Stomach (tissue), 8 donors: ENCODE measurements at regions not wholly inside any gene's neighbourhood (a gene's known extent, or its start where the extent isn't known, plus 50 kb on each side); places are given as distances from the start of the nearest gene placed in this dataset.
"Not testable (repeated sequence)": the region's sequence is repeated elsewhere in the genome, so short reads cannot be mapped to it uniquely, and the experiment has no call there.

Experiments
- DNase-seq, 2 donors: peaks; one replicate each; pipeline versions ENCODE4 v3.0.0 to v3.0.0-alpha.2; 2013 to 2019
- H3K27ac ChIP-seq, 5 donors: fragments of 200-600 bp in 4 of 5; sonication (generic) in 4 of 5; one replicate each; pipeline ENCODE4 v1.5.1; 2013 to 2019; ENCODE audit warnings: mild to moderate bottlenecking in 1 of 5, moderate library complexity in 1 of 5
- H3K27me3 ChIP-seq, 3 donors: fragments of 200-600 bp; sonication (generic); one replicate each; pipeline ENCODE4 v1.5.1; 2017 to 2019; ENCODE audit warnings: mixed run types in 1 of 3
- H3K36me3 ChIP-seq, 4 donors: fragments of 200-600 bp; sonication (generic); 1 replicate in 3 of 4; 2 replicates in 1 of 4; pipeline ENCODE4 v1.5.1; 2016 to 2019
- H3K4me1 ChIP-seq, 4 donors: fragments of 200-600 bp; sonication (generic); one replicate each; pipeline ENCODE4 v1.5.1; 2016 to 2019
- H3K4me3 ChIP-seq, 4 donors: fragments of 200-600 bp; sonication (generic) in 3 of 4; one replicate each; pipeline ENCODE4 v1.5.1; 2016 to 2019; ENCODE audit warnings: mild to moderate bottlenecking in 1 of 4
- H3K9me3 ChIP-seq, 4 donors: fragments of 200-600 bp; sonication (generic); one replicate each; pipeline ENCODE4 v1.5.1; 2016 to 2019
- CTCF ChIP-seq, 7 experiments: fragments of 450-650 bp in 4 of 7; fragments of 200-600 bp in 3 of 7; sonication (generic) in 3 of 7; IDR thresholded peaks; one replicate each; pipeline ENCODE4 v1.5.1; 2016 to 2019; ENCODE audit warnings: antibody characterized with exemption in 7 of 7, control low read depth in 2 of 7, mild to moderate bottlenecking in 1 of 7
- EP300 ChIP-seq: sonication (generic); formaldehyde crosslinking; IDR thresholded peaks from one replicate; pipeline ENCODE4 v1.6.1; 2017; ENCODE audit warnings: antibody characterized with exemption
- POLR2A ChIP-seq, 4 donors: fragments of 450-650 bp; IDR thresholded peaks; one replicate each; pipeline ENCODE4 v1.6.1; 2016; ENCODE audit warnings: antibody characterized with exemption in 4 of 4, control low read depth in 2 of 4, mild to moderate bottlenecking in 1 of 4, moderate library complexity in 1 of 4
- POLR2AphosphoS5 ChIP-seq, 3 donors: sonication (generic); formaldehyde crosslinking; IDR thresholded peaks; one replicate each; pipeline ENCODE4 v1.6.1; 2016; ENCODE audit warnings: antibody characterized with exemption in 3 of 3
- WGBS, 5 donors: extraction: QIAGEN DNeasy Blood & Tissue Kit in 3 of 5; methylation state at CpG; one replicate each; pipeline versions ENCODE4 v1.1.5 to v1.1.7; 2013 to 2018; 5-methylcytosine and 5-hydroxymethylcytosine counted together
- intact Hi-C: fragments of 100-400 bp; cut with DNase I; formaldehyde crosslinking; loops from one replicate; pipeline ENCODE4 v1.15.1; 2023; ENCODE audit warnings: low total_unique reads
- donor health status: healthy with polysubstance abuse.
- donor health status: Bipolar disorder and iron deficiency.
- donor health status: healthy.

GRCh38 chr4:169333265-169333664 lies 62.5 kb upstream of the SH3RF1 start:
- WGBS, 5 donors: 82 to 89% (median 86%) methylated on average over 4 of the region's 4 CpGs
- no peaks in the 10 kb centered on the region for H3K4me1 ChIP-seq
- intact Hi-C loops: no loop called here
- no peak for DNase-seq
- H3K4me3 ChIP-seq: no peak overlapping the region
- H3K27ac ChIP-seq: no peak overlapping the region
- no peaks in the 10 kb centered on the region for H3K9me3 ChIP-seq
- H3K27me3 ChIP-seq: no peaks in the 10 kb centered on the region
- TF ChIP-seq EP300 (no peak), POLR2AphosphoS5 (IDR thresholded peaks at IDR 0.05) (no peak), POLR2A (IDR thresholded peaks at IDR 0.05) (no peak)
- H3K36me3 ChIP-seq: no peaks in the 10 kb centered on the region

GRCh38 chr4:169332583-169332982 lies 61.8 kb upstream of the SH3RF1 start:
- H3K4me3 ChIP-seq: no peak overlapping the region
- H3K36me3 ChIP-seq: no peaks in the 10 kb centered on the region
- H3K27me3 ChIP-seq: no peaks in the 10 kb centered on the region
- no peaks in the 10 kb centered on the region for H3K9me3 ChIP-seq
- no peak for TF ChIP-seq CTCF (IDR thresholded peaks at IDR 0.05)
- no peak for TF ChIP-seq POLR2AphosphoS5 (IDR thresholded peaks at IDR 0.05)
- no peak for TF ChIP-seq POLR2A (IDR thresholded peaks at IDR 0.05)
- TF ChIP-seq EP300: no peak
- H3K27ac ChIP-seq: no peak overlapping the region
- intact Hi-C loops: no loop called here
- WGBS, 5 donors: 75 to 86% (median 84%) methylated on average over 2 of the region's 2 CpGs
- H3K4me1 ChIP-seq: peaks cover 0 to 4% (median 0%) of the 10 kb centered on the region in 4 donors
- DNase-seq: no peak

- Histone ChIP-seq H3K9me3 (no peaks in the 10 kb centered on the region), H3K4me1 (peaks cover 0 to 4% (median 0%) of the 10 kb centered on the region in 4 donors), H3K27ac (no peak overlapping the region), H3K4me3 (no peak overlapping the region), H3K27me3 (no peaks in the 10 kb centered on the region), H3K36me3 (no peaks in the 10 kb centered on the region)
- WGBS, 5 donors: 67 to 79% (median 77%) methylated on average over 13 of the region's 13 CpGs
- TF ChIP-seq POLR2A (IDR thresholded peaks at IDR 0.05) (no peak), CTCF (IDR thresholded peaks at IDR 0.05) (no peak), EP300 (no peak)
- intact Hi-C loops: no loop called here
- no peak for DNase-seq
Measured at GRCh38 chr4:169330811-169331210, 60.1 kb upstream of the SH3RF1 start.

- H3K27ac ChIP-seq: no peak overlapping the region
- intact Hi-C loops: no loop called here
- no peak overlapping the region for H3K4me3 ChIP-seq
- TF ChIP-seq POLR2AphosphoS5 (IDR thresholded peaks at IDR 0.05) (no peak), EP300 (no peak), CTCF (IDR thresholded peaks at IDR 0.05) (no peak), POLR2A (IDR thresholded peaks at IDR 0.05) (no peak)
- no peaks in the 10 kb centered on the region for H3K27me3 ChIP-seq
- H3K4me1 ChIP-seq: peaks cover 0 to 4% (median 0%) of the 10 kb centered on the region in 4 donors
- 83 to 91% (median 86%) methylated on average over 6 of the region's 6 CpGs for WGBS, 5 donors
- no peaks in the 10 kb centered on the region for H3K36me3 ChIP-seq
- DNase-seq: no peak
- no peaks in the 10 kb centered on the region for H3K9me3 ChIP-seq
Measured at GRCh38 chr4:169330095-169330494, 59.3 kb upstream of the SH3RF1 start.

GRCh38 chr4:169327951-169328350 lies 57.2 kb upstream of the SH3RF1 start:
- DNase-seq: no peak
- Histone ChIP-seq H3K4me1 (peaks cover 0 to 4% (median 0%) of the 10 kb centered on the region in 4 donors), H3K27me3 (no peaks in the 10 kb centered on the region), H3K36me3 (no peaks in the 10 kb centered on the region), H3K4me3 (no peak overlapping the region), H3K27ac (no peak overlapping the region), H3K9me3 (no peaks in the 10 kb centered on the region)
- WGBS, 5 donors: 27 to 70% (median 48%) methylated on average over 3 of the region's 3 CpGs
- intact Hi-C loops: no loop called here
- TF ChIP-seq POLR2AphosphoS5 (IDR thresholded peaks at IDR 0.05) (no peak), CTCF (IDR thresholded peaks at IDR 0.05) (no peak), POLR2A (IDR thresholded peaks at IDR 0.05) (no peak), EP300 (no peak)

GRCh38 chr4:169323925-169324324 lies 53.2 kb upstream of the SH3RF1 start:
- H3K27ac ChIP-seq, intact Hi-C loops, H3K9me3 ChIP-seq, H3K4me3 ChIP-seq, DNase-seq, H3K27me3 ChIP-seq, H3K4me1 ChIP-seq, H3K36me3 ChIP-seq: not testable (repeated sequence)
- 80 to 100% (median 100%) methylated on average over 1 of the region's 1 CpG for WGBS, 5 donors

- H3K36me3 ChIP-seq, H3K27me3 ChIP-seq, H3K9me3 ChIP-seq, H3K27ac ChIP-seq, DNase-seq, H3K4me3 ChIP-seq, intact Hi-C loops, H3K4me1 ChIP-seq: not testable (repeated sequence)
Measured at GRCh38 chr4:169322833-169323232, 52.1 kb upstream of the SH3RF1 start.
